ENCODE measurements at regions not wholly inside any gene's neighbourhood (a gene's known extent, or its start where the extent isn't known, plus 50 kb on each side); places are given as distances from the start of the nearest gene placed in this dataset.

DNA sequence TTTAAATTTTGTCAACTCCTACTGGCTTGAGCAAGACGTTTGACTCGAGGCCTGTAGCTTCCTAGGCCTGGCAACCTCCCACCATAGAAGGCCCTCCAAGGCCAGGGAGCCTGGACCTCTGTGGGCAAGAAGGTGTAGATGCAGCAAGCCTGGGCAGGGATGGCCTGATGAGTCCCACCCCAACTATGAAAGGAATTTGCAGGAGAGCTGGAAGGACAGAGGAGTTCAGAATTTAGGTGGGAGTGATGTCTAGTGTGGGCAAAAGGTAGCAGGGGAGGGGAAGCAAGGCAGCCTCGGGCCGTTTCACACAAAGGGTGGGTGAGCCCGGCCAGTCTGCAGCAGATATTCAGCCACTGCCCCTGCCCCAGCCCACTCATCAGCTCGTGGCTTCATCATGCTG lies 245.2 kb downstream of the CDH26 start:
- DNase-seq: no peak
- no peaks in the 10 kb centered on the region for H3K36me3 ChIP-seq
- intact Hi-C loops (cut with DNase I; ENCODE audit: low total_unique reads): no loop called here
- H3K9me3 ChIP-seq: peaks cover 0 to 8% (median 3%) of the 10 kb centered on the region in 4 donors
- 47 to 69% (median 62%) methylated on average over 5 to 6 of the region's 6 CpGs for WGBS, 5 donors
- H3K4me3 ChIP-seq: no peak overlapping the region
- no peak for TF ChIP-seq POLR2AphosphoS5 (IDR thresholded peaks at IDR 0.05)
- TF ChIP-seq, protein P1, sequence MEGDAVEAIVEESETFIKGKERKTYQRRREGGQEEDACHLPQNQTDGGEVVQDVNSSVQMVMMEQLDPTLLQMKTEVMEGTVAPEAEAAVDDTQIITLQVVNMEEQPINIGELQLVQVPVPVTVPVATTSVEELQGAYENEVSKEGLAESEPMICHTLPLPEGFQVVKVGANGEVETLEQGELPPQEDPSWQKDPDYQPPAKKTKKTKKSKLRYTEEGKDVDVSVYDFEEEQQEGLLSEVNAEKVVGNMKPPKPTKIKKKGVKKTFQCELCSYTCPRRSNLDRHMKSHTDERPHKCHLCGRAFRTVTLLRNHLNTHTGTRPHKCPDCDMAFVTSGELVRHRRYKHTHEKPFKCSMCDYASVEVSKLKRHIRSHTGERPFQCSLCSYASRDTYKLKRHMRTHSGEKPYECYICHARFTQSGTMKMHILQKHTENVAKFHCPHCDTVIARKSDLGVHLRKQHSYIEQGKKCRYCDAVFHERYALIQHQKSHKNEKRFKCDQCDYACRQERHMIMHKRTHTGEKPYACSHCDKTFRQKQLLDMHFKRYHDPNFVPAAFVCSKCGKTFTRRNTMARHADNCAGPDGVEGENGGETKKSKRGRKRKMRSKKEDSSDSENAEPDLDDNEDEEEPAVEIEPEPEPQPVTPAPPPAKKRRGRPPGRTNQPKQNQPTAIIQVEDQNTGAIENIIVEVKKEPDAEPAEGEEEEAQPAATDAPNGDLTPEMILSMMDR (IDR thresholded peaks at IDR 0.05): no peak
- peaks cover 0 to under 1% (median 0%) of the 10 kb centered on the region in 4 donors for H3K4me1 ChIP-seq
- H3K27ac ChIP-seq: no peak overlapping the region
- H3K27me3 ChIP-seq: peaks cover 0 to 9% (median 0%) of the 10 kb centered on the region in 3 donors

DNA sequence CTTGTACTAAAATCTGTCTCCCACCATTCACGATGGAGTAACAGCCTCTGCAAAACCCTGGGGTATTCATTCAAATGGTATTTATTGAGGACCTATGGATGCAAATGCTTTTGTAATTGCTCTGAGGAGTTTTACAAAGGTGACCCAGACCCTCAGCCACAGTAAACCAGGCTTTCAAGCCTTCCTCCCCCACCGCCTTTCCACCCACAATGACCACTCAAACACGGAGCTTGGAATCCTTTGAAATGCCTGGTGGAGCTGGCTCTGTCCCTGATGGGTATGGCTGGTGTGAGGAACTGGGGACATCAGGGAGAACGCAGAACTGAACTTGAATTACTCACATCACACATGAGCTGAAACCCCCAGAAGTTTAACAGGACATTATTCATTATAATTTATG lies 246.4 kb downstream of the CDH26 start:
- peaks cover 0 to 9% (median 0%) of the 10 kb centered on the region in 3 donors for H3K27me3 ChIP-seq
- no peaks in the 10 kb centered on the region for H3K36me3 ChIP-seq
- 69 to 79% (median 74%) methylated on average over 4 of the region's 4 CpGs for WGBS, 5 donors
- intact Hi-C loops (cut with DNase I; ENCODE audit: low total_unique reads): no loop called here
- TF ChIP-seq POLR2AphosphoS5 (IDR thresholded peaks at IDR 0.05) (no peak), POLR2A (IDR thresholded peaks at IDR 0.05) (no peak), EP300 (IDR thresholded peaks at IDR 0.05) (no peak)
- TF ChIP-seq, protein P1 (IDR thresholded peaks at IDR 0.05): no peak
- H3K4me1 ChIP-seq: peaks cover 0 to 7% (median 0%) of the 10 kb centered on the region in 4 donors
- no peaks in the 10 kb centered on the region for H3K9me3 ChIP-seq
- H3K4me3 ChIP-seq: no peak overlapping the region
- no peak overlapping the region for H3K27ac ChIP-seq
- DNase-seq: no peak

DNA sequence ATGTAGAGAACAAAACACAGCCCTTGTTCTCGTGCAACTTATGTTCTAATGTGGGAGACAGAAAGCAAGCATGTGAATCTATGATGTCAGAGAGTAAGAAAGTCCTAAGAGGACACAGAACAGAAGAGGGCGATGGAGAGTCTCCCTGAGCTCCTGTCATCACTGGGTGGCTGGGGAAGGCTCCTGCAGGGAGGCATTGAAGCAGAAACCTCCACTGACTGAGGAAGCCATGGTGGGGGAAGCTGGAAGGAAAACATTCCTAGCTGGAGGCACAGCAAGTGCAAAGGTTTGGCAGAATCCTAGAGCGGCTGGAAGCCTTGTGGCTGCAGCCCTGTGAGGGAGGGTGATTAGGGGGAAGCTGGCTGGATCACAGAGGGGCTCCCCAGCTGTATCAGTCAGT lies 248.0 kb downstream of the CDH26 start:
- Histone ChIP-seq H3K4me3 (no peak overlapping the region), H3K36me3 (no peaks in the 10 kb centered on the region), H3K9me3 (no peaks in the 10 kb centered on the region), H3K27ac (no peak overlapping the region), H3K4me1 (peaks cover 0 to 18% (median 11%) of the 10 kb centered on the region in 4 donors), H3K27me3 (peaks cover 0 to 4% (median 0%) of the 10 kb centered on the region in 3 donors)
- intact Hi-C loops (cut with DNase I; ENCODE audit: low total_unique reads): no loop called here
- DNase-seq: peak in 1 of 2 donors; percentile 32
- 28 to 51% (median 43%) methylated on average over 3 of the region's 3 CpGs for WGBS, 5 donors
- TF ChIP-seq POLR2A (IDR thresholded peaks at IDR 0.05) (no peak), EP300 (IDR thresholded peaks at IDR 0.05) (no peak)

DNA sequence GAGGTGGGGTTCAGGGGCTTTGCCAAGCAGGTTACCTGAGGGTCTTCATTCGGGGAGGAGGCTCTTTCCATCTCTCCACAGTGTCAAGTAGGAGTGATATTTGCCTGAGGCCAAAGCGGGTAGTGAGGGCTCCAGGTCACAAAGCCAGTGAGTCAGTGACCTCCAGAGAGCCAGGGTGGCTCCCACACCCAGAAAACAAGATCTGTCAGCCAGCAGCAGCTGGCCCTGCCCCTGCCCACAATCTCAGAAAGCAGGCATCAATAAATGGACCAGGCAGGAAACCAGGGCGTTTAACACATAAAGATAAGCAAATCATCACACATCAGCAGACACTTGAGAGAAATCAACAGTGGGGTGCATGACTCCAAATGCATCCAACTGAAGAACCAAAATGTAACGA lies 250.8 kb downstream of the CDH26 start:
- Histone ChIP-seq H3K4me3 (no peak overlapping the region), H3K27me3 (peaks cover 0 to 4% (median 0%) of the 10 kb centered on the region in 3 donors), H3K9me3 (no peaks in the 10 kb centered on the region), H3K4me1 (peaks cover 0 to 18% (median 11%) of the 10 kb centered on the region in 4 donors), H3K36me3 (no peaks in the 10 kb centered on the region), H3K27ac (no peak overlapping the region)
- DNase-seq: no peak
- TF ChIP-seq POLR2AphosphoS5 (IDR thresholded peaks at IDR 0.05) (no peak), POLR2A (IDR thresholded peaks at IDR 0.05) (no peak), EP300 (IDR thresholded peaks at IDR 0.05) (no peak)
- TF ChIP-seq, protein P1 (IDR thresholded peaks at IDR 0.05): no peak
- 43 to 46% (median 44%) methylated on average over 4 of the region's 4 CpGs for WGBS, 5 donors
- intact Hi-C loops (cut with DNase I; ENCODE audit: low total_unique reads): no loop called here

DNA sequence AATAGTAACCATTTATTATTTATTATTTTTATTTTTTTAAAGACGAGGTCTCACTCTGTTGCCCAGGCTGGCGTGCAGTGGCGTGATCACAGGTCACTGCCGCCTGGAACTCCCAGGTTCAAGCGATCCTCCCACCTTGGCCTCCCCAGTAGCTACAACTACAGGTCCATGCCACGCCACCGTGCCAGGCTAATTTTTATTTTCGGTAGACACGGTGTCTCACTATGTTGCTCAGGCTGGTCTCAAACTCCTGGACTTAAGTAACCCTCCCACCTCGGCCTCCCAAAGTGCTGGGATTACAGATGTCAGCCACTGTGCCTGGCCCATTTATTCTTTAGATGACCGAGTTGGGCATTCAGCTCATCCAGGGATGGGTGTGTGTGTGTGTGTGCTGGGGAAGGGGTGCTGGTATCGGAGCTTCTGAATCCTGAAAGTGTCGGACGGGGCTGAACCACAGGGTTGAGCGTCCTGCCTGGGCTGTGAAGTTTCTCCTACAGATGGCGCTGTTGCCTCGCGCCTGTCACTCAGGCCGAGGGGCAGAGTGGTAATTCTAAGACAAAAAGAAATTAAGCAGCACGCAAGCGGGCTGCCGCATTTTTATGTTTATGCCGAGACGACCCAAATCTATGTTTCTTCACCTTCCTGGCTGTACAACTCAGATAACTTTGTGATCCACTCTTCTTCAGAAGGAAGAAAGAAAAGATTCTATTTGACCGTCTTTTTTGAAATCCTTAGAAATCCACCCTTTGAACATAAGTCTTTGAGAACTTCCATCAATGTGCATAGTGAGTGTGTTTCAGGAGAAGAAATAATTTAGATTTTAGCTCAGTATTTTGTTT lies 252.8 kb downstream of the CDH26 start:
- DNase-seq: peak; percentile 71 to 85
- 20 to 31% (median 26%) methylated on average over 25 of the region's 25 CpGs for WGBS, 5 donors

More for the DNA sequence above, 252.8 kb downstream of the CDH26 start:
- intact Hi-C loops (cut with DNase I; ENCODE audit: low total_unique reads): no loop called here
- Histone ChIP-seq H3K36me3 (no peaks in the 10 kb centered on the region), H3K4me3 (peak overlapping the region in 1 of 4 donors; percentile 21), H3K9me3 (no peaks in the 10 kb centered on the region), H3K27me3 (peaks cover 0 to 18% (median 0%) of the 10 kb centered on the region in 3 donors), H3K4me1 (peaks cover 0 to 18% (median 11%) of the 10 kb centered on the region in 4 donors), H3K27ac (no peak overlapping the region)
- TF ChIP-seq, protein P1 (IDR thresholded peaks at IDR 0.05): peak in 5 of 7 experiments; percentile 60 to 81 (median 66)
- no peak for TF ChIP-seq POLR2A (IDR thresholded peaks at IDR 0.05)

All from stomach (tissue), 8 donors.